GM23338 (cell line): ENCODE measurements at regions not wholly inside any gene's neighbourhood (a gene's known extent, or its start where the extent isn't known, plus 50 kb on each side); places are given as distances from the start of the nearest gene placed in this dataset.

Experiments used
- ATAC-seq: fragments of 200-7000 bp; cut with Tn5 transposase; 3 replicates; pipeline ENCODE4 v1.9.1; 2020
- DNase-seq: peaks from one replicate; pipeline ENCODE4 v3.0.0-alpha.2; 2015; ENCODE audit warnings: low spot score
- H2AFZ ChIP-seq: fragments of 200-600 bp; sonication (generic); 2 replicates; pipeline ENCODE4 v1.8.0; 2016; ENCODE audit warnings: antibody characterized with exemption, mild to moderate bottlenecking, moderate library complexity
- H3F3A ChIP-seq: fragments of 200-600 bp; sonication (generic); replicated peaks from 2 replicates; pipeline ENCODE4 v1.8.0; 2017; ENCODE audit warnings: antibody characterized with exemption, mixed run types, low read depth
- H3K27ac ChIP-seq: fragments of 200-600 bp; sonication (generic); 2 replicates; pipeline ENCODE4 v1.6.1; 2016; ENCODE audit warnings: low read depth
- H3K27me3 ChIP-seq: fragments of 200-600 bp; sonication (generic); 2 replicates; pipeline ENCODE4 v1.8.0; 2016; ENCODE audit warnings: mild to moderate bottlenecking, mixed run types, moderate library complexity; ENCODE audit not compliant: insufficient read depth
- H3K36me3 ChIP-seq: fragments of 200-600 bp; sonication (generic); 2 replicates; pipeline ENCODE4 v1.8.0; 2016; ENCODE audit warnings: mild to moderate bottlenecking; ENCODE audit not compliant: insufficient read depth
- H3K4me1 ChIP-seq: fragments of 200-600 bp; sonication (generic); 2 replicates; pipeline ENCODE4 v1.8.0; 2016; ENCODE audit warnings: mild to moderate bottlenecking, moderate library complexity; ENCODE audit not compliant: insufficient read depth
- H3K4me2 ChIP-seq: fragments of 200-600 bp; sonication (generic); 2 replicates; pipeline ENCODE4 v1.7.1; 2017; ENCODE audit warnings: mixed run types
- H3K4me3 ChIP-seq: fragments of 200-600 bp; sonication (generic); 2 replicates; pipeline ENCODE4 v1.6.1; 2016; ENCODE audit warnings: mixed run types
- H3K79me2 ChIP-seq: fragments of 200-600 bp; sonication (generic); replicated peaks from 2 replicates; pipeline ENCODE4 v1.8.0; 2017; ENCODE audit warnings: mild to moderate bottlenecking; ENCODE audit not compliant: insufficient read depth
- H3K9me2 ChIP-seq: fragments of 200-600 bp; sonication (generic); 2 replicates; pipeline ENCODE4 v1.8.0; 2017; ENCODE audit not compliant: insufficient read depth
- H4K20me1 ChIP-seq: fragments of 200-600 bp; sonication (generic); replicated peaks from 2 replicates; pipeline ENCODE4 v1.8.0; 2017; ENCODE audit warnings: mild to moderate bottlenecking; ENCODE audit not compliant: insufficient read depth
- H3K27ac Mint-ChIP-seq: 2 replicates; pipeline ENCODE4 v1.8.0; 2020; ENCODE audit warnings: inconsistent platforms, mild to moderate bottlenecking, moderate library complexity, mixed read lengths
- H3K27me3 Mint-ChIP-seq: 3 replicates; pipeline ENCODE4 v1.8.0; 2022; ENCODE audit warnings: low read depth, mild to moderate bottlenecking, moderate library complexity, mixed read lengths, inconsistent platforms; ENCODE audit not compliant: insufficient read depth, poor library complexity
- H3K36me3 Mint-ChIP-seq: 3 replicates; pipeline ENCODE4 v1.8.0; 2021; ENCODE audit warnings: low read depth, mild to moderate bottlenecking, inconsistent platforms, moderate library complexity, mixed read lengths
- H3K4me1 Mint-ChIP-seq: 3 replicates; pipeline ENCODE4 v1.8.0; 2020; ENCODE audit warnings: mild to moderate bottlenecking, inconsistent platforms, mixed read lengths
- H3K4me3 Mint-ChIP-seq: 3 replicates; pipeline ENCODE4 v1.8.0; 2021; ENCODE audit warnings: moderate library complexity, mild to moderate bottlenecking, inconsistent platforms, mixed read lengths
- H3K9me3 Mint-ChIP-seq: 3 replicates; pipeline ENCODE4 v1.8.0; 2020; ENCODE audit warnings: moderate library complexity, mild to moderate bottlenecking, inconsistent platforms, mixed read lengths
- CREB1 ChIP-seq: fragments of 250-450 bp; sonication (Bioruptor Pico); IDR thresholded peaks from 2 replicates; pipeline ENCODE4 v1.5.0; 2020; ENCODE audit warnings: low read depth, mild to moderate bottlenecking, moderate library complexity
- POLR2AphosphoS5 ChIP-seq: IDR thresholded peaks from 2 replicates; pipeline ENCODE4 v1.6.1; 2016; ENCODE audit warnings: antibody characterized with exemption, low read depth
- STAT1 ChIP-seq: IDR thresholded peaks from one replicate; pipeline ENCODE4 v1.6.1; 2016; ENCODE audit warnings: antibody characterized with exemption; ENCODE audit not compliant: unreplicated experiment
- ZNF331 ChIP-seq: fragments of 250-450 bp; sonication (Bioruptor Pico); IDR thresholded peaks from 2 replicates; pipeline ENCODE4 v1.5.0; 2020; ENCODE audit warnings: low read depth, mild to moderate bottlenecking, moderate library complexity
- ZNF462 ChIP-seq: fragments of 250-450 bp; sonication (Bioruptor Pico); IDR thresholded peaks from 2 replicates; pipeline ENCODE4 v1.5.0; 2020; ENCODE audit warnings: mild to moderate bottlenecking, moderate library complexity

GRCh38 chr4:189771696-189772361 is 168.8 kb upstream of the FRG1 start:
- peaks cover 64% of the 10 kb centered on the region for H3K9me3 Mint-ChIP-seq

More at GRCh38 chr4:189771696-189772361, 168.8 kb upstream of the FRG1 start:
- no peak overlapping the region for H3K27ac Mint-ChIP-seq
- no peak overlapping the region for H3K4me3 Mint-ChIP-seq
- Histone ChIP-seq H3K4me1 (no peaks in the 10 kb centered on the region), H3K36me3 (no peaks in the 10 kb centered on the region), H4K20me1 (no peaks in the 10 kb centered on the region), H3K4me3 (no peak overlapping the region), H3K9me2 (0 out of 2 replicates have a peak, but pooled peaks cover 4% of the 10 kb centered on the region), H3F3A (no peaks in the 10 kb centered on the region), H2AFZ (no peak overlapping the region), H3K79me2 (no peaks in the 10 kb centered on the region), H3K27ac (no peak overlapping the region), H3K27me3 (no peaks in the 10 kb centered on the region), H3K4me2 (no peak overlapping the region)
- H3K4me1 Mint-ChIP-seq = no peaks in the 10 kb centered on the region
- H3K27me3 Mint-ChIP-seq = peaks cover 4% of the 10 kb centered on the region
- no peaks in the 10 kb centered on the region; the same call in 2 of the 3 replicates for H3K36me3 Mint-ChIP-seq
- ATAC-seq (no peak), DNase-seq (no peak)
- TF ChIP-seq CREB1 (CRISPR knock-in tag) (no peak), ZNF462 (CRISPR knock-in tag) (no peak), STAT1 (no peak), POLR2AphosphoS5 (no peak), ZNF331 (CRISPR knock-in tag) (no peak)
